A549 (cell line): ENCODE measurements at regions not wholly inside any gene's neighbourhood (a gene's known extent, or its start where the extent isn't known, plus 50 kb on each side); places are given as distances from the start of the nearest gene placed in this dataset.

Experiments
- ATAC-seq, 2 experiments: fragments of 200-7000 bp in 1 of 2; fragments of >200 bp in 1 of 2; cut with Nextera tagmentation in 1 of 2; cut with Tn5 transposase in 1 of 2; 3 replicates each; pipeline versions ENCODE4 v1.8.0 to v1.9.1; 2018 to 2020; ENCODE audit warnings: mild to moderate bottlenecking in 1 of 2, moderate library complexity in 1 of 2
- CTCF ChIA-PET: fragments of 300-600 bp; sonication (Branson Sonifier 250); formaldehyde crosslinking; extraction: SDS; loops from one replicate; lab custom pipeline; 2021; ENCODE audit warnings: antibody characterized with exemption, inconsistent platforms; lab: Yijun Ruan, JAX
- POLR2A ChIA-PET: fragments of 350-600 bp; formaldehyde crosslinking; extraction: SDS; loops from one replicate; lab custom pipeline; 2021; ENCODE audit warnings: antibody characterized with exemption, inconsistent platforms; lab: Yijun Ruan, JAX
- DNase-seq, 2 experiments: peaks; one replicate each; pipeline versions ENCODE4 v3.0.0 to v3.0.0-alpha.2; 2011 to 2016; ENCODE audit warnings: low read depth in 1 of 2, low spot score in 1 of 2
- FAIRE-seq: peaks from 2 replicates; lab custom pipeline; 2011; peaks lifted over from hg19 to GRCh38; lab: Jason Lieb, UNC
- H3K27ac ChIP-seq, 2 experiments: fragments of >200 bp; sonication (Bioruptor Twin); formaldehyde crosslinking; 3 replicates each; pipeline ENCODE4 v1.5.1; 2016 to 2017
- H3K4me1 ChIP-seq: fragments of >200 bp; sonication (Bioruptor Twin); formaldehyde crosslinking; 3 replicates; pipeline ENCODE4 v1.6.1; 2016
- H3K4me2 ChIP-seq: fragments of >200 bp; sonication (Bioruptor Twin); formaldehyde crosslinking; 3 replicates; pipeline ENCODE4 v1.6.1; 2016
- H3K4me3 ChIP-seq: fragments of >200 bp; sonication (Bioruptor Twin); formaldehyde crosslinking; 3 replicates; pipeline ENCODE4 v1.5.1; 2016
- H3K9me3 ChIP-seq: fragments of >200 bp; sonication (Bioruptor Twin); formaldehyde crosslinking; 3 replicates; pipeline ENCODE4 v1.6.1; 2016
- ATOH8 ChIP-seq: fragments of 250-450 bp; sonication (Bioruptor Pico); IDR thresholded peaks from 2 replicates; pipeline ENCODE4 v1.5.0; 2020; ENCODE audit warnings: low read depth, mild to moderate bottlenecking, moderate library complexity
- EHF ChIP-seq: fragments of 250-450 bp; sonication (Bioruptor Pico); IDR thresholded peaks from 2 replicates; pipeline ENCODE4 v1.5.0; 2020; ENCODE audit warnings: mild to moderate bottlenecking
- FOSB ChIP-seq: fragments of 250-450 bp; sonication (Bioruptor Pico); IDR thresholded peaks from 2 replicates; pipeline ENCODE4 v1.5.0; 2020; ENCODE audit warnings: mild to moderate bottlenecking, moderate library complexity
- FOSL2 ChIP-seq, 2 experiments: fragments of 450-650 bp in 1 of 2; fragments of >200 bp in 1 of 2; sonication (Bioruptor Twin) in 1 of 2; formaldehyde crosslinking; IDR thresholded peaks; 2 replicates each; pipeline versions ENCODE4 v1.5.0 to v1.6.1; 2016 to 2020; ENCODE audit warnings: mild to moderate bottlenecking in 1 of 2, moderate library complexity in 1 of 2
- FOXS1 ChIP-seq: fragments of 250-450 bp; sonication (Bioruptor Pico); IDR thresholded peaks from 2 replicates; pipeline ENCODE4 v1.5.0; 2020; ENCODE audit warnings: mild to moderate bottlenecking, moderate library complexity
- GATA3 ChIP-seq: IDR thresholded peaks from 2 replicates; pipeline ENCODE4 v1.6.1; 2012; ENCODE audit warnings: borderline replicate concordance
- HEYL ChIP-seq: fragments of 250-450 bp; sonication (Bioruptor Pico); IDR thresholded peaks from 2 replicates; pipeline ENCODE4 v1.8.0; 2021; ENCODE audit warnings: mild to moderate bottlenecking, moderate library complexity
- HMGXB4 ChIP-seq: fragments of 250-450 bp; sonication (Bioruptor Pico); IDR thresholded peaks from 2 replicates; pipeline ENCODE4 v1.5.0; 2021; ENCODE audit warnings: mild to moderate bottlenecking, moderate library complexity, borderline replicate concordance
- KDM1A ChIP-seq: fragments of 200-600 bp; sonication (generic); IDR thresholded peaks from 2 replicates; pipeline ENCODE4 v1.6.1; 2016; ENCODE audit warnings: low read depth, mild to moderate bottlenecking
- KDM5A ChIP-seq: fragments of 200-600 bp; sonication (generic); IDR thresholded peaks from 2 replicates; pipeline ENCODE4 v1.6.1; 2016; ENCODE audit warnings: antibody characterized with exemption, mild to moderate bottlenecking
- MAZ ChIP-seq: fragments of 150-350 bp; IDR thresholded peaks from 2 replicates; pipeline ENCODE4 v1.6.1; 2014; ENCODE audit warnings: antibody characterized with exemption, low read depth, low read length, borderline replicate concordance
- NR3C1 ChIP-seq: fragments of >200 bp; sonication (Bioruptor Twin); formaldehyde crosslinking; IDR thresholded peaks from 3 replicates; pipeline ENCODE4 v1.6.1; 2017
- POLR2AphosphoS2 ChIP-seq: conservative IDR thresholded peaks from 2 replicates; pipeline ENCODE4 v1.6.1; 2012; ENCODE audit warnings: low read length, improper control_type of control experiment, inconsistent platforms
- RAD21 ChIP-seq, 2 experiments: fragments of >200 bp in 1 of 2; sonication (Bioruptor Twin) in 1 of 2; formaldehyde crosslinking in 1 of 2; IDR thresholded peaks in 1 of 2; conservative IDR thresholded peaks in 1 of 2; 2 replicates in 1 of 2; 3 replicates in 1 of 2; pipeline ENCODE4 v1.6.1; 2012 to 2018; ENCODE audit warnings: inconsistent platforms in 1 of 2
- SMC3 ChIP-seq: fragments of >200 bp; sonication (Bioruptor Twin); formaldehyde crosslinking; IDR thresholded peaks from 3 replicates; pipeline ENCODE4 v1.6.1; 2018; ENCODE audit warnings: inconsistent platforms
- TP53 ChIP-seq: fragments of 250-450 bp; sonication (Bioruptor Pico); IDR thresholded peaks from 2 replicates; pipeline ENCODE4 v1.5.0; 2021; ENCODE audit warnings: mild to moderate bottlenecking, moderate library complexity
- ZC3H11A ChIP-seq: fragments of 450-650 bp; IDR thresholded peaks from 2 replicates; pipeline ENCODE4 v1.6.1; 2014; ENCODE audit warnings: antibody characterized with exemption, mild to moderate bottlenecking
- WGBS: methylation state at CpG from one replicate; pipeline ENCODE4 v1.1.6; 2017; ENCODE audit errors: missing lambda C conversion rate; 5-methylcytosine and 5-hydroxymethylcytosine counted together
- TF ChIP-seq, protein P1 (sequence below): fragments of >200 bp; sonication (Bioruptor Twin); formaldehyde crosslinking; IDR thresholded peaks from 3 replicates; pipeline ENCODE4 v1.5.1; 2016

DNA sequence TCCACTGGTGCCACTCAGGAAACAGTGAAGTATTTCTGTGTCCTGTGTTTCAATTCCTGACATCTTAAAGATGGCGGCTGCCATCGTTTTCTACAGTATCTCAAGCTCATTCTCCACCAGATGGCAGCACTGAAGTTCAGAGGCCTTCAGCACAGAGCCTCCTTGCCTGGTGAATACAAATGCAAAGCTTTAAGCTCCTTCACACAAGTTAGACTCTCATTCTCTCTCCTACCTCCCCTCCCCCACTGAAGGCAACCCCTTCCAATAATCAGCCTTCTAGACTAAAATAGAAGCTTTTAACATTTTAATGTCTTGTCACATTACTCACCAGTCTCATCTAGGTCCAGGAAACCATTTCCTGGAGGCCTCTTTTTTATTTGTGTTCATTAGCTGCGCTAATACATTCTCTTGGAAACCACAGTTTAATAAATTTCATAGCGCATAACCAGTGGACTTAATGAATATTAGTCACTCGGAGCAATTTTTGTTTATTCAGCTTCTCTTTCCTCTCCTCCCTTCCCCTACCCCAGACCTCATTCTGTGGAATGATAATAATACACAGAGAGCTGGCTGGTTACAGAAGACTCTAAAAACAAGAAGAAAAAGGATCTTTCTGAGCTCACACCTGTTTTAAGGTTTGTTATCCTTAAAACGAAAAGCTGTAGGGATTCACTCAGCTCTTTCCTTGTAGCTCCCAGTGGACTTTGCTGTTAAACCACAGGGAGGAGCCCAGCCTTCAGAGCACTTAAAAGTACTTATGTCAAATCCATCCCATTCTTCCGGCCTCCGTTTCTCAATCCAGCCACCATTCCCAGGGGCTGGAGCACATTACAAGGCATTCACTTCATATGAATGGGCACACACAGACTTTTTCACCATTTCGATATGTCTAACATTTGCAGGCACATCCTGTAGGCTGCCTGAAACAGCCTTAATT, 384.9 kb downstream of the HLX start:
- FAIRE-seq = no peak

GRCh38 chr1:221264848-221265247, 385.6 kb downstream of the HLX start:
- no peak for ATAC-seq
- Histone ChIP-seq H3K4me1 (no peaks in the 10 kb centered on the region), H3K27ac (no peak overlapping the region), H3K9me3 (0 out of 3 replicates have a peak, but pooled peaks cover 4% of the 10 kb centered on the region), H3K4me3 (no peak overlapping the region), H3K4me2 (no peak overlapping the region)
- DNase-seq = no peak
- TF ChIP-seq TP53 (CRISPR knock-in tag) (no peak), KDM1A (no peak), FOSB (no peak), POLR2AphosphoS2 (no peak), GATA3 (no peak), HMGXB4 (no peak), FOSL2 (IDR thresholded peaks at IDR 0.05) (no peak), FOSL2 (CRISPR knock-in tag; IDR thresholded peaks at IDR 0.05) (no peak), EHF (CRISPR knock-in tag) (no peak), NR3C1 (no peak)
- 64% methylated on average over 5 of the region's 5 CpGs for WGBS
- no peak for FAIRE-seq
- ChIA-PET CTCF (interaction anchor here (0.7 to 2.4 kb wide), 4 partner anchors 13 to 390 kb away, joined by 3 to 8 read pairs (median 4); no protein-coding TSS in a partner anchor), POLR2A (no interaction called here)

More for the DNA sequence above, 384.9 kb downstream of the HLX start:
- Histone ChIP-seq H3K4me2 (no peak overlapping the region), H3K27ac (no peak overlapping the region), H3K4me1 (no peaks in the 10 kb centered on the region), H3K4me3 (no peak overlapping the region)
- ChIA-PET CTCF (interaction anchor here (0.6 to 2.4 kb wide), 18 partner anchors 9 to 1192 kb away, joined by 3 to 13 read pairs (median 4); no protein-coding TSS in a partner anchor), POLR2A (interaction anchor here (0.6 kb wide), 1 partner anchor 171 kb away, joined by 3 read pairs; no protein-coding TSS in a partner anchor)
- no peak for TF ChIP-seq ATOH8 (CRISPR knock-in tag)
- no peak for TF ChIP-seq POLR2AphosphoS2
- TF ChIP-seq RAD21 (conservative IDR thresholded peaks at IDR 0.05 in 1 of 2, IDR thresholded peaks at IDR 0.05 in 1 of 2) = peak; percentile 46 to 58; a peak in 3 of 5 replicates
- no peak for TF ChIP-seq FOSL2 (IDR thresholded peaks at IDR 0.05)
- no peak for TF ChIP-seq FOSL2 (CRISPR knock-in tag; IDR thresholded peaks at IDR 0.05)
- TF ChIP-seq HEYL (CRISPR knock-in tag) = no peak
- no peak for TF ChIP-seq FOXS1 (CRISPR knock-in tag)
- TF ChIP-seq ZC3H11A = no peak
- TF ChIP-seq, protein P1, sequence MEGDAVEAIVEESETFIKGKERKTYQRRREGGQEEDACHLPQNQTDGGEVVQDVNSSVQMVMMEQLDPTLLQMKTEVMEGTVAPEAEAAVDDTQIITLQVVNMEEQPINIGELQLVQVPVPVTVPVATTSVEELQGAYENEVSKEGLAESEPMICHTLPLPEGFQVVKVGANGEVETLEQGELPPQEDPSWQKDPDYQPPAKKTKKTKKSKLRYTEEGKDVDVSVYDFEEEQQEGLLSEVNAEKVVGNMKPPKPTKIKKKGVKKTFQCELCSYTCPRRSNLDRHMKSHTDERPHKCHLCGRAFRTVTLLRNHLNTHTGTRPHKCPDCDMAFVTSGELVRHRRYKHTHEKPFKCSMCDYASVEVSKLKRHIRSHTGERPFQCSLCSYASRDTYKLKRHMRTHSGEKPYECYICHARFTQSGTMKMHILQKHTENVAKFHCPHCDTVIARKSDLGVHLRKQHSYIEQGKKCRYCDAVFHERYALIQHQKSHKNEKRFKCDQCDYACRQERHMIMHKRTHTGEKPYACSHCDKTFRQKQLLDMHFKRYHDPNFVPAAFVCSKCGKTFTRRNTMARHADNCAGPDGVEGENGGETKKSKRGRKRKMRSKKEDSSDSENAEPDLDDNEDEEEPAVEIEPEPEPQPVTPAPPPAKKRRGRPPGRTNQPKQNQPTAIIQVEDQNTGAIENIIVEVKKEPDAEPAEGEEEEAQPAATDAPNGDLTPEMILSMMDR = peak; percentile 44
- no peak for TF ChIP-seq KDM5A
- TF ChIP-seq SMC3 = peak; percentile 47; the same call in 2 of the 3 replicates
- TF ChIP-seq MAZ = no peak
- TF ChIP-seq, all 56 proteins: peak for 3
- DNase-seq (peak; percentile 43 to 79), ATAC-seq (peak; percentile 43 to 94; a peak in 4 of 6 replicates)
- 0 out of 3 replicates have a peak, but pooled peaks cover 4% of the 10 kb centered on the region for H3K9me3 ChIP-seq
- WGBS = 70% methylated on average over 9 of the region's 9 CpGs
